Vagina (tissue), 2 donors: ENCODE measurements at regions not wholly inside any gene's neighbourhood (a gene's known extent, or its start where the extent isn't known, plus 50 kb on each side); places are given as distances from the start of the nearest gene placed in this dataset.

ENCODE experiments used
- POLR2A ChIP-seq, 2 donors: fragments of 450-650 bp; IDR thresholded peaks; one replicate each; pipeline ENCODE4 v1.6.1; 2017; ENCODE audit warnings: antibody characterized with exemption in 2 of 2, mild to moderate bottlenecking in 2 of 2, moderate library complexity in 2 of 2
- POLR2AphosphoS5 ChIP-seq, 2 donors: sonication (generic); formaldehyde crosslinking; IDR thresholded peaks; one replicate each; pipeline ENCODE4 v1.9.0; 2017; ENCODE audit warnings: antibody characterized with exemption in 2 of 2, mild to moderate bottlenecking in 2 of 2, low read depth in 1 of 2; ENCODE audit not compliant: insufficient read depth in 1 of 2
- TF ChIP-seq, protein P1 (sequence below), 3 experiments: fragments of 450-650 bp in 2 of 3; fragments of 200-600 bp in 1 of 3; sonication (generic) in 1 of 3; IDR thresholded peaks; one replicate each; pipeline ENCODE4 v1.5.1; 2017 to 2019; ENCODE audit warnings: antibody characterized with exemption in 3 of 3, mild to moderate bottlenecking in 2 of 3, moderate library complexity in 2 of 3

DNA sequence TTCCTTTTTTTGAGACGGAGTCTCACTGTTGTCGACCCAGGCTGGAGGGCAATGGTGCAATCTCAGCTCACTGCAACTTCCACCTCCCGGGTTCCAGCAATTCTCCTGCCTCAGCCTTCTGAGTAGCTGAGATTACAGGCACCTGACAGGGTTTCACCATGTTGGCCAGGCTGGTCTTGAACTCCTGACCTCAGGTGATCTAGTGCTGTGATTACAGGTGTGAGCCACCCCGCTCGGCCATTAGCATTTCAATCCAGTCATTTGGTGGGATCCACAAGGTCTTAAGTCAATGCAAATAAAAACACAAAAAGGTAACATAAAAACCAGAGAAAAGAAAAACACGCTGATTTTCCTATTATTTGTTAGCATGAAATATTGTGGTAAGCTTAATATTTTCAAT is 1227.2 kb upstream of the TENM4 start:
- TF ChIP-seq POLR2A (IDR thresholded peaks at IDR 0.05) (no peak), POLR2AphosphoS5 (IDR thresholded peaks at IDR 0.05; ENCODE audit: insufficient read depth in 1 of 2, low read depth in 1 of 2) (no peak)
- TF ChIP-seq, protein P1, sequence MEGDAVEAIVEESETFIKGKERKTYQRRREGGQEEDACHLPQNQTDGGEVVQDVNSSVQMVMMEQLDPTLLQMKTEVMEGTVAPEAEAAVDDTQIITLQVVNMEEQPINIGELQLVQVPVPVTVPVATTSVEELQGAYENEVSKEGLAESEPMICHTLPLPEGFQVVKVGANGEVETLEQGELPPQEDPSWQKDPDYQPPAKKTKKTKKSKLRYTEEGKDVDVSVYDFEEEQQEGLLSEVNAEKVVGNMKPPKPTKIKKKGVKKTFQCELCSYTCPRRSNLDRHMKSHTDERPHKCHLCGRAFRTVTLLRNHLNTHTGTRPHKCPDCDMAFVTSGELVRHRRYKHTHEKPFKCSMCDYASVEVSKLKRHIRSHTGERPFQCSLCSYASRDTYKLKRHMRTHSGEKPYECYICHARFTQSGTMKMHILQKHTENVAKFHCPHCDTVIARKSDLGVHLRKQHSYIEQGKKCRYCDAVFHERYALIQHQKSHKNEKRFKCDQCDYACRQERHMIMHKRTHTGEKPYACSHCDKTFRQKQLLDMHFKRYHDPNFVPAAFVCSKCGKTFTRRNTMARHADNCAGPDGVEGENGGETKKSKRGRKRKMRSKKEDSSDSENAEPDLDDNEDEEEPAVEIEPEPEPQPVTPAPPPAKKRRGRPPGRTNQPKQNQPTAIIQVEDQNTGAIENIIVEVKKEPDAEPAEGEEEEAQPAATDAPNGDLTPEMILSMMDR (IDR thresholded peaks at IDR 0.05), result no peak
